Inferior parietal cortex (tissue), 1 donor: ENCODE measurements at regions not wholly inside any gene's neighbourhood (a gene's known extent, or its start where the extent isn't known, plus 50 kb on each side); places are given as distances from the start of the nearest gene placed in this dataset.
A peak's percentile ranks its signal among the peaks of the same experiment; 100 is the strongest.

Source experiments
- DNase-seq: peaks from one replicate; pipeline ENCODE4 v3.0.0-alpha.2; 2016; ENCODE audit errors: extremely low spot score

DNA sequence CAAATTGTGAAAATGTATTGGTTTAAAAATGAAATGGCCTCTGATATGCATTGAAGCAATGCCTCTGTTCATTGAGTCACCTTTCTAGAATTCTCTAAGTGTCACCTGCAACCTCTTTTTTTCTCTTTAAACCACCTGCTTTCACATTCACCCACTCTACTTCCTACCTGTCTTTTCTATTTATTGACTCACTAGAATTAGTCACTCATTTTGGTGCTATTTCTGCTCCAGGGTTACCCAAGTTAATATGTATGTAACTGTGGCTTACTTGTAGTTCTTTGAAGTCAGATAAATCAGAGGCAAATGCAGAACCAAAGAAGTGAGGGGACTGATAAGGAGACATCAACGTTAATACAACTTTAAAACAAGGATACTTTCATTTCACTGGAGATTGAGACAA lies 674.7 kb downstream of the CCSER2 start:
- no peak for DNase-seq

DNA sequence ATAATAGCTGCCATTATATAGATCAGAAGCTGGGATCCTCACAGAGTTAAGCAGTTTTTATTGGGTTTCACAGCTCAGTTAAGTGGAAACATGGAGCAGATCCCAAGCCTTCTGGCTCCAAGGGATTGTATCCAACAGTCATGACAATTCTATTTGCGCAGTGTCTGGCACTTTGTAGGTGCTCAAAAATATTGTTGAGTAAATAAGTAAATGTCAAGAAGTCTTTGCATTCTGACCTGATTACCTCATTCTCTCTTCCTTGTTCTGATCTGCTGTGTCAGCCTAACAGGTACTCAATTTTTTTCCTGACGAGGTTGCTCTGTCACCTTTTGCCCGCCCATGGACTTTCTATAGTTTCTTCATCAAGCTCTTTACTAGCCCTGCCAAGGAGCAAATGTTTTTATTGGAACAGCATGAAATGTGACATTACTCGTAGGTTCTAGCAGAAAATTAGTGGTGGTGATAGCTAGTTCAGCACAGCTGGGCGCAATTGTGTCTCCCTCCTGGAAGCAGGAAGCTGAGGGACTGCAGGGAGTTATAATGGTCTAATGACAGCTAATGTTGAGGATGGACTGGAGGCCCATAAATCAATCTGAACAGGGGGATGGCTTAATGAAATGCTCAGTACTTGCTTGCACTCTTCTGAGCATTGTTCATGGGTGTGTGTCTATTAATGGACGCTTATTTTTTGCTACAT lies 680.2 kb downstream of the CCSER2 start:
- no peak for DNase-seq

DNA sequence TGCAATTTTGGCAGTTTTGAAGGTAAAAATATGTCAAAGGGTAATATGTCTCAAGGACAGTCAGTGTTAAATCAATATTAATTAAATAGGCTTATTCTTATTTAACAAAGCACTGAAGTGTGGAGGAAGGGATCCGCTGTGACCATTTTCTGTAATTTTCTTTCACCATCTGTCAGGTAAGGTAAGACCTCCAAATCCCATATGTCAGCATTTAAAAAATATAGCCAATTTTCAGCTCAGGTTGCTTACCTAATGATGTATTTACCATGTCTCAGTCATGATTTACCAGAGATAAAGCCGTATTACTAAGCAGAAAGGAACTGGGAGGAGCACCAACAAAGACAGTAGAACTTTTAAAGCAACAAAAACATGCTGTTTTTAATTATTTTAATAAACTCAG lies 683.9 kb downstream of the CCSER2 start:
- DNase-seq, result no peak

DNA sequence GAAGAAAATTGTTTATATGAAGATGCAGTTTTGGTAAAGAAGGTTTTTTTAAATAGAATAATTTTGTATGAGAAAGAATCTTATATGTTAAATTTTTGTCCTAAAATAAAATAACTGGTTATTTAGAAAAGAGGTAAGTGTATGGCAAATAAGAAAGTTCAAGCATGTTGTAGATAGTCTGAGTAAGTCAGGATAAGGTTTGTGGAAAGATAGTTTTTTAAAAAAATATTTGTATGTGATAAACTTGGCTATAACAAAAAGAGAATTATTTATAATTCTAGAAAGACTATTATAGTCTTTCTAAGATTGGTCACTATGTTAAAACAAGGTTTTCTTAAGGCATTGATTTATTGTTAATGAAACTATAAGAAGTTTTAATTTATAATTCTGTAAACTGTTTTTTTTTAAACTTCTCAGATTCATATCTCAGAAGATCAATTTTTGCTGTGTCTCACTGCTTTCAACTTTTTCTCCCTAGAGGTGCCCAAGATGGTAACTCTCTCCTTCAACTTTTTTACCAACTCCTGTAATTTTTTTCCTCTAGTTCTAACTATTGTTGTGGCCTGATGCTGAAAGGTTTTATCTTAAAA lies 698.6 kb downstream of the CCSER2 start:
- DNase-seq, result no peak

DNA sequence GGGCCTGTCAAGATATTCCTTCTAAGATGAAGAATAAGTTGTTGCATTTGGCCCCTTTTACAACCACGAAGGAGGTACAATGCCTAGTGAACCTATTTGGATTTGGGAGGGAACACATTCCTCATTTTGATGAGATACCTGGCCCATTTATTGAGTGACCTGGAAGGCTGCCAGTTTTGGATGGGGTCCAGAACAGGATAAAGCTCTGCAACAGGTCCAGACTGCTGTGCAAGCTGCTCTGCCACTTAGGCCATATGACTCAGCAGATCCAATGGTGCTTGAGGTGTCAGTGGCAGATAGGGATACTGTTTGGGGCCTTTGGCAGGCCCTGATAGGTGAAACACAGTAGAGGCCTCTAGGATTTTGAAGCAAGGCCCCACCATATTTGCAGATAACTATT lies 704.6 kb downstream of the CCSER2 start:
- DNase-seq, result no peak

DNA sequence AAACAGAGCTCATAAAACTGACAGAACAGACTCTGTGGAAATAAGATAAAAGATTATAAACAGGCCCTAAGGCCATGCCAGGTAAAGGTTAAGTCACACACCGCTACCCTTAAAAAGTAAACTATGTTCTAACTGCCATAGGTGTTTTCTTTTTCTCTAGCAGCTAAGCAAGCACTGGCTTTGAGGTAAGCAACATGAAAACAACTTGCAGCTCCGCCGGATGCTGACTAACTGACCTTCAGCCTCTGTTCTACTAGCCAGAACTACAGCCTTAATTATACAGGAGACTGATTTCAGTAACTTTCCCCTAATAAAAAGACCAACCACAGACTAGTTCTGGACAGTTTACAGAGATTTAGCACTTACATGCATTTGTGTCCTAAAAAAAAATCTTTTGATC lies 708.3 kb downstream of the CCSER2 start:
- DNase-seq, result no peak

DNA sequence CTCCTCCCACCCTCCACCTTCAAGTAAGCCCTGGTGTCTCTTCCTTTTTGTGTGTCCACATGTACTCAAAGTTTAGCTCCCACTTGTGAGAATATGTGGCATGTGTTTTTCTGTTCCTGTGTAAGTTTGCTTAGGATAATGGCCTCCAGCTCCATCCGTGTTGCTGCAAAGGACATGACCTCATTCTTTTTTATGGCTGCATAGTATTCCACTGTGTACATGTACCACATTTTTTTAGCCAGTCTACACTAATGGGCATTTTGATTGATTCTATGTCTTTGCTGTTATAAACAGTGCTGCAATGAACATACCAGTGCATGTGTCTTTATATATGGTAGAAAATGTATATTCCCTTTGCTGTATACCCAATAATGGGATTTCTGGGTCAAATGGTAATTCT lies 710.9 kb downstream of the CCSER2 start:
- DNase-seq, result no peak

DNA sequence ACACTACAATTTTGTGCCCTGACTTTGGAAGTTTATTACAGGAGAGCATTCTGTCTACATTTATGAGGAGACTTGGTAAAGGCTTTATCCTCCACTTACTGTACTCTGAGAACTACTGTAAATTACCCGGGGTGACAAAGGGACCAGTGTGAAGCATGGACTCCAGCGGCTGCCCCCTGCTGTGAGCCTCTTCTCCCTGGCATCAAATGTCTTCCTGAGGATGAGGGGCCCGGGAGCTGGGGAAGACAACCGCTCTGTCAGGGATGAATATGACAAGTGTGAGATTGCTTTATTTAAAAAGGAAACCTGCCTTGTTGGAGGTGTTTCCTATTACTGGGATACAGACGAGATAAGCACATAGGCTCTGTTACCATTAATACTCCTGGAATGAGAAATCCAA lies 714.8 kb downstream of the CCSER2 start:
- no peak for DNase-seq

DNA sequence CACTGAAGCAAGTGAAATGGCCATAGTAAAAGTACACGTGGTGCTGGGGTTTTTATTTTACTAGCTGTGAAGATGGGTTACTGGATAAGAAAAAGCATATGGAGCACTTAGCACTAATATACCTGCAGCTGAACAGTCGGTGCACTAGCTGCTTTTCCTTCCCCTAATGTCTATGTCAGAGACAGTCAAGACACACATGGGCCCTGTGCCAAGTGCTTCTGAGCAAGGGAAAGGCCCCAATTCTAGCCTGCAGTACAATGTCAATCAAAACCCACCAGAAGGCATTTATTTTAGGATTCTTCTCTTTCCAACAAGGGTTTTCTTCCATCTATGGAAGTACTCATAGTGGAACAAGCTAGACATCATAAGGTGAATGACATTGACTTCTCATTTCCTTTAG lies 716.7 kb downstream of the CCSER2 start:
- no peak for DNase-seq

DNA sequence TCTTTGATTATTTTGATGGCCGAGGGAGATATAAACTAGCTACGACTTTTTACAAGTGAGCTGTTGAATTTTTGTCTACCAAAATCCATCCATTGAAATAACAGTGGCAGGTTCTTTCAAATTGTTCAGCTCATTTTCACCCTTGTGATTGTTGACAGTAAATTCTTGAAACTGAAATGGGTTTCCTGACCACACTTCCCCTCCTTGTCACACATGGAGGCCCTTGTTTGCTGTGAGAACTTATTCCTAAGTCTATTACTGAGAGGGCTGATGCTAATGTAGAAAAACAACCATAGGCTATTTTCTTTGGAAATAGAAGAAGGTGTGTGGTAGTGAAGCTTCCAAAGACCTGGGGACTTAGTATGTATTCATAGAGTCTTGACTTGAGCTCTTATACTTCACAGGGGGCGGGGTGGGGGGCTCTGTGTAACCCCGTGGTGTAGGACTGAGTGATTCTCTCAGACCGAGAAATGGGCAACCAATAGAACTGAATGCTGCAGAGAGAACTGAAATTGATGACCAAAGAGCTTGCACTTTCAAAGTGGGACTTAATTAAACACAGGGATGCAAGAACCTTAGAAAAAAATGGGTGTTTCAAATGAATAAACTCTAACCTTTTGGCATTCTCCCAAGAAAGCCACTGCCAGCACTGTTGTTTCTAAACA lies 718.9 kb downstream of the CCSER2 start:
- DNase-seq, result no peak

DNA sequence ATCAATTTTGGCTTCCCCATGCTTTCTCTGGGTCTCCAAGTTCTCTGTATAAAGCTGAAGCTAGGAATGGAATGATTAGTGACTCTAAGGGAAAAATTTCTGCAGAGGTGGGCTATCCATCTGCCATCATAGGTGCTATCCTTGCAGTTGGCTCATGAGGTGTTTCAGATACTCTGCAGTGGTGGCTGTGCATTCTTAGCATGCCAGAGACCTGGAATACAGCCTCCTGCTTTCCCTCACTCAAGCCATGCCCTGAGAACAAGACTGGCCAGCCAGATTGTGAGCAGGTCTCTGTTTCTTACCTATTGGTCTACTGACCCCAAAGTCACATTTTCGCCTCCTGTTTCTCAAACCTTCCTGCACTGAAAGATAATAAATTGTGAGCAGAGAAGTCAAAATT lies 719.6 kb downstream of the CCSER2 start:
- no peak for DNase-seq

DNA sequence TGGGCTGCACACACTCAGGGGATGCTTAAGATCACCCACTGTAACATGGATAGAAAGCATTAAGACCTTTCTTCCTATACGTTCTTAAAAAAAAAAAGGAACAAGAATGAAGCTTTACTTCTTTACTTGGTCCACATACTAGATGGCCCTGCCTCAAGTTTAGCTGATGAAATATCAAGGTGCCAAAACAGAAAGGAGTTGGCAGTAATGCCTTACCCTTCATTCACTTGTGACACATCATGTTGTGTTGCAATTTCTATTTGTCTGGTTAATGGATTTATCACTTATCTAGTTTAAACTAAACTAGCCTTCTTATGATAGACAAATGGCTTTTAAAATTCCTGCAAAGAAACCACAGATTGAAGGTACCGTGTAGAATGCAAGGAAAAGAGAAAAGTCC lies 720.3 kb downstream of the CCSER2 start:
- no peak for DNase-seq

DNA sequence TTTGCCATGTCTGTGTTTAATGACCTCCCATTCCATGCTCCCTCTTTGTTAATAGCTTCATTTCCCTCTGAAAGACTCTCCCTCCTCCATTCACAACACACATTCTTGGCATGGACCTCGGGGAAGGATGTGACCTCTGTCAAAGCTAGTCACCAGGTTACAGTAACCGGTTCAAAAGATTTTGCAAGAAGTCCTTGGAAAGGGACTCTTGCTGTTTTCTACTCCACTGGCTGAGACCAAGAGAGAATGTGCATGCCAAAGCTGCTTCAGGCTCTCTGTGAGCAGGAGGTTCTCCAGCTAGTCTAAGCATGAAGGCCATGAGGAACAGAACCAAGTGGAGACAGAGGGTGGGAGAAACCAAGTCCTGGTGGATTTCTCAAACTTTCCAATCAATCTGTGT lies 732.6 kb downstream of the CCSER2 start:
- no peak for DNase-seq

DNA sequence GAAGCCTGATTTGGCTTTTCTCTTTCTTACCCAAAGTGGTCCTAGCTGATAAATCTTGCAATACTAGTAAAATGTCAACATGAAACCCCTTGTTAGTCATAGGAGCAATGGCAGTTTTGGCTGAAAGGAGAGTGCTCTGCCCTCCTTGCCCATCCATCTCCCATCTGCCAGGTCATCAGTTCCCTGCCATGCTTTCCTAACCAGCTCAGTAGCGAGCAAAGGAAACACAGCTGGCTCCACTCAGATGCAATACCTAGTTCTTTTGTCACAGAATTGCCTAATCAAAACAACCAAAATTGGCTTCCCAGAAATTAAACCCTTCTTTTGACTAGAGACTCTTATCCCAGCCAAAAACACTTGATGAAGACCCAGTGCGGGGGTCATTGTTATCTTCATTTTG lies 733.0 kb downstream of the CCSER2 start:
- DNase-seq, result no peak

DNA sequence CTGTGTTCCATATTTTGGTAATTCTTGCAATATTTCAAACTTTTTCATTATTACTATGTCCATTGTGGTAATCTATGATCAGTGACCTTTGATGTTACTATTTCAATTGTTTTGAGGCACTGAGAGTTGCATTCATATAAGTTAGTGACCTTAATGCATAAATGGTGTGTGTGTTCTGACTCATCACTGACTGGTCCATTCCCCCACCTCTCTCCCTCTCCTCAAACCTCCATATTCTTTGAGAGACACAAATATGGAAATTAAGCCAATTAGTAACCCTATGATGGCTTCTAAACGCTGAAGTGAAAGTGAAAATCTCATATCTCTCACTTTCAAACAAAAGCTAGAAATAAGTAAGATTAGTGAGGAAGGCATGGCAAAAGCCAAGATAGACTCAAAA lies 739.6 kb downstream of the CCSER2 start:
- DNase-seq, result no peak

DNA sequence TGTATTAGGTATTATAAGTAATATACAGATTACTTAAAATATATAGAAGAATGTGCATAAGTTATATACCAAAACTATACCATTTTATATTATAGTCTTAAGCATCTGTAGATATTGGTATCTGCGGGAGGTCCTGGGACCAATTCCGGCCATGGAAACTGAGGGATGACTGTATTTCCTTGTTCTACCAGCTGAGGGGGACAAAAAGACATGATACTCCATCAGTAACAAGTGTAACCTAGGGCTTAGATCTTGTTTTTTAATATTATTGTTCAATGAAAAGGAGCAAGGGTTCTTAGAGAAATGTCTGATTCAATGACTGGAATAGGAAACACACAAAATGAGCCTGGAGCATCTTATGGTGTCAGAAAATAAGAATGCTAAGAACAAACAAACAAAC lies 752.5 kb downstream of the CCSER2 start:
- DNase-seq, result no peak

DNA sequence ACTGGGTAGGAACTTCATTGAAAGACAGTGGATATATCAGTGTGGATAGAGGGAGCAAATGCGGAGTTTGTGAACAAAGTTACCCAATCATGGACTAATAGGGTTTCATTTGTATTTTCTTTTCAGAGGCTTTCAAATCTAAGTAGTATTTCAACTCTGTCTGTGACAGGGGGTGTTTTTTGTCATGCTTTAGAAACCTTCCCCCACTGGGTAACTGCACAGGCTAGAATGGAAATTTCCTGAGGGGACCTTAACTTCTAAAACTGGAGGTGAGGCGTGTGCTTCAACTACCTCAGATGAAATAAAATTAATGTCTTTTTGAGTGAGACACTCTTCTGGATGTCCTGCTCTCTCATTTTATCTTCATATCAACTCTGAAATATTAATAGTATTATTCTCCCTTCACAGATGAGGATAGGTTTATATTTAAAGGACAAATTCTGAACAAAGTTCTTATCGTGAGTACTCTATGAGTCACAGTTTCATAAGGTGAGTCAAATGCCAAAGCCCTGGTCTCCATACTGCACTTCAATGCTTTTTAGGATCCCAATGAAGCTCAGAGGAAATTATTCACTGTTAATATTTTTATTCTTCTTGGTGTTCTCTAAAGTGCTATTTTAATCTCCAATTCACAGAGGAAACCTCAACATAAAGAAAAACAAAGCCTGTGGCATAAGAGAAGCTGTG lies 770.6 kb downstream of the CCSER2 start:
- DNase-seq, result no peak

DNA sequence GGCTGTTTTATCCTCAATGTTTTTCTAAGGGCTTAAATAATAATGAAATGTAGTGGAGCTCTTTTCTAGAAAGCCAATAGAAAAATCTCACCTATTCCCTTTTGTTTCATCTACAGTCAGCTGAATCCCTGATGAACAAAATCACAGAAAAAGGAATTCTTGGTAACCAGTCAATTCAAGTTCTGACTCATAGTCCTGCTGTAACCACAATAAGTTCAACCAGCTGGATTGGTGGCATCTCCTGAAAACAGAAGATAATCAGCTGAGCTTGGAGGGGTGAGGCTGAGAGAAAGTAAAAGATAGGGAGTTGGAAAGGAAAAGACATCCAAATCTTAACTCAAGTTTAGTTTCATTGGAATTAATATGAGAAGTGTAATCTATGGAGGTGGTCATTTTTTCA lies 772.1 kb downstream of the CCSER2 start:
- DNase-seq, result no peak

DNA sequence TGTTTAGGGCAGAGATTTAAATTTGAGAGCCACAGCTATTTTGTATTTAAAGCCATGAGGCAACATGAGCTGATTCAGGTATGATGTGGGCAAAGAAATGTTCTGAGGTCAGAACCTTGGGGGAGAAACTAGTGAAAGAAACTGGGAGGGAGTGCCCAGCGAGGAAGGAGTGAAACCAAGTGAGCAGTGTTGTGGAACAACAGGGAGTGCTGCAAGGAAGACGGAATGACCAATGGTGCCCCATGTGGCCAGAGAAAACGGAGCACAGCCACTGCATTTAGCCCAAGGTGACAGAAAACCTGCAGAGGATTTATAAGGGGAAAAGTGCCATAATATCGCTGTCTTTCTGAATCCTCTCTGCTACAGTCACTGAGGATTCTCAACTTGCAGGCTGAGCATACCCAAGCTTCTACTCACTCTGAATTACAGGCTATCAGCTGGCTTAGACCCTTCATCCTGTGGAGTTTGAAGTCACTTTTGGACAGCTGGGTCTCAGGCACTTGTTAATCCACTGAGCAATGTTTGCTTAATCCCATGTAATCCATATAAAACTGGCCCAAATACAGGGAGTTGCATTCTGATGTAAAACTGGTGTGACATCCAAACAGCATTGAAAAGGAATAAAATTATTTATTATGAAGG lies 777.3 kb downstream of the CCSER2 start:
- DNase-seq, result no peak

DNA sequence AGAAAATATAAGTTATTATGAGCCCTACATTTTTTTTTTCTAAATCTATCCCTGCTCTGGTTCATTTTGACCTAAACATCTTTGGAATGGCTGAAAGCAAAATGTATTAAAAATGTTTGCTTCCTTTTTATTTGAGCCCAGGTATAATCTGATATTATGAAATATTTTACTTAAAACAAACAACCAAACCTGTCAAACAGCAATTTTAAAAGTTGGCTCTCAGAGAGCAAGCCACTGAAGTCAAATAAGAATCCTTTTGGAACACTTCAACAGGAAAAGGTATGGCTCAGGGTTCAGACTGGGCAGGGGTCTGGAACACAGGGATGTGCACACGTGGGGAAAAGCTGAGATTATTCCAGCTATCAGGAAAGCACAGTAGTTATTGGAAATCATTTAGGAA lies 782.9 kb downstream of the CCSER2 start:
- no peak for DNase-seq

DNA sequence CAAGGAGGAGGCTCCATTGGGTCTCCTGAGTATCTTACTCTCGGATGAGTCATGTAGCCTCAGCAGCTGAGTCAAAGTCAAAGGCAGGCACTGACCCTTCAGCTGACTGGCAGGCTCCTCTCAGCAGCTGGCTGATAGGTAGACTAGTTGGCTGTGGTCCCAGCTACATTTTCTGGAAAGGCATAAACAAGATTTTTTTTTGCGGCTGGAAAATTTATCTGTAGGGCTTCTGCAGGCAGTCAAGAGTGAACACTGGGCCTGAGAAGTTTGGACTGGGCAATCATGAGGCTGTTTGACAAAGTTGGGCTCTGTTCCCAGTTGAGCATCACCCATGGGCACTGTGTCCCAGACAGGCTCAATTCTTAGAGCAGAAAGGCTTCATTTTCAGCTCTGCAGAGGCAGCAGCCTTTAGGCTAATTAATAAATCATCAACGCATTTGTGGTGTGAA lies 796.2 kb downstream of the CCSER2 start:
- DNase-seq, result peak; percentile 62

DNA sequence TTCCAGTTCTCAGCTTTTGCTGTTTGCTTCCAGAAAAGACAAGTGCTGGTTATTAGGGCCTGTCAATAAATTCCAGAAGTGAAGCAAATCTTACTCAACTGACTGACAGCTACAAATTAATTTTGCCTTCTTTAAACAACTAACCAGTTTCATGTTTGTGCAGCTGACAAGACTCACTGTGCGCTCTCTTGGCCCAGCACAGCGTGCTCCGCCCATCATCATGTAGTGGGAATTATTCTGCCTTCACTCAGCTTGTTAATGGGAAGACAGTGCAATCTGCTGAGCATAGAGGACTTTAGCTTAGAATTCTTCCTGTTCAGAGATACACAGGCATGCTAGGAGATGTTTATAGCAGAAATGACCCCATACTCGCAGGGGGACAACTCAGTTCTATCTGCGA lies 808.9 kb downstream of the CCSER2 start:
- DNase-seq, result no peak
